T-cell (primary cell): ENCODE measurements at regions not wholly inside any gene's neighbourhood (a gene's known extent, or its start where the extent isn't known, plus 50 kb on each side); places are given as distances from the start of the nearest gene placed in this dataset.

ENCODE experiments used
- ATAC-seq, 4 experiments: fragments of 200-7000 bp in 3 of 4; fragments of 150-1000 bp in 1 of 4; cut with Tn5 transposase; replicated peaks in 1 of 4; 1 replicate in 3 of 4; 2 replicates in 1 of 4; pipeline ENCODE4 v1.10.0; 2021; ENCODE audit warnings: moderate library complexity in 3 of 4, mild to moderate bottlenecking in 2 of 4, moderate number of reproducible peaks in 1 of 4
- CTCF ChIA-PET, 2 donors: fragments of 300-600 bp; sonication (Branson Sonifier 250); formaldehyde crosslinking; loops; one replicate each; lab custom pipeline; 2022; ENCODE audit warnings: antibody characterized with exemption in 2 of 2; lab: Charles Lee
- POLR2A ChIA-PET, 2 donors: fragments of 300-600 bp; sonication (Branson Sonifier 250); formaldehyde crosslinking; loops; one replicate each; lab custom pipeline; 2022; ENCODE audit warnings: antibody characterized with exemption in 2 of 2; lab: Charles Lee
- DNase-seq, 35 experiments: peaks; one replicate each; pipeline versions ENCODE4 v3.0.0 to v3.0.0-alpha.2; 2013 to 2023
- H3K27ac ChIP-seq: one replicate; pipeline ENCODE4 v1.5.1; 2013; ENCODE audit warnings: low read length
- H3K27me3 ChIP-seq, 2 experiments: replicated peaks in 1 of 2; 1 replicate in 1 of 2; 2 replicates in 1 of 2; pipeline versions ENCODE4 v1.6.1 to v1.7.0; 2013; ENCODE audit warnings: low read length in 1 of 2, mixed read lengths in 1 of 2; ENCODE audit not compliant: control insufficient read depth in 2 of 2, insufficient read depth in 2 of 2; ENCODE audit errors: extremely low read depth in 1 of 2
- H3K36me3 ChIP-seq, 2 donors: 1 replicate in 1 of 2; 2 replicates in 1 of 2; pipeline versions ENCODE4 v1.6.1 to v1.7.0; 2013; ENCODE audit warnings: low read length in 1 of 2; ENCODE audit not compliant: control insufficient read depth in 2 of 2, insufficient read depth in 1 of 2; ENCODE audit errors: extremely low read depth in 1 of 2
- H3K4me1 ChIP-seq, 2 experiments: 1 replicate in 1 of 2; 2 replicates in 1 of 2; pipeline versions ENCODE4 v1.6.1 to v1.7.0; 2013; ENCODE audit warnings: low read length in 2 of 2, mixed read lengths in 1 of 2; ENCODE audit not compliant: insufficient read depth in 2 of 2, control insufficient read depth in 1 of 2; ENCODE audit errors: extremely low read depth in 1 of 2
- H3K4me3 ChIP-seq, 2 donors: 1 replicate in 1 of 2; 2 replicates in 1 of 2; pipeline versions ENCODE4 v1.5.1 to v1.7.0; 2013; ENCODE audit warnings: mild to moderate bottlenecking in 2 of 2, low read length in 1 of 2, moderate library complexity in 1 of 2; ENCODE audit not compliant: control insufficient read depth in 1 of 2; ENCODE audit errors: extremely low read depth in 1 of 2
- H3K9me3 ChIP-seq: 2 replicates; pipeline ENCODE4 v1.7.0; 2013
- H3K27ac Mint-ChIP-seq, 2 donors: one replicate each; pipeline ENCODE4 v1.8.0; 2020 to 2021; ENCODE audit warnings: mild to moderate bottlenecking in 2 of 2, mixed read lengths in 2 of 2
- H3K27me3 Mint-ChIP-seq, 2 donors: one replicate each; pipeline ENCODE4 v1.8.0; 2021 to 2022; ENCODE audit warnings: mixed read lengths in 2 of 2
- H3K36me3 Mint-ChIP-seq: one replicate; pipeline ENCODE4 v1.8.0; 2021; ENCODE audit warnings: mixed read lengths
- H3K4me1 Mint-ChIP-seq, 3 donors: one replicate each; pipeline ENCODE4 v1.8.0; 2020 to 2022; ENCODE audit warnings: mixed read lengths in 3 of 3, mild to moderate bottlenecking in 1 of 3
- H3K4me3 Mint-ChIP-seq, 3 donors: one replicate each; pipeline ENCODE4 v1.8.0; 2020 to 2022; ENCODE audit warnings: mild to moderate bottlenecking in 3 of 3, mixed read lengths in 3 of 3, moderate library complexity in 3 of 3
- H3K9me3 Mint-ChIP-seq, 3 donors: one replicate each; pipeline ENCODE4 v1.8.0; 2020 to 2022; ENCODE audit warnings: mixed read lengths in 3 of 3
- WGBS: methylation state at CpG from one replicate; pipeline ENCODE4 v1.1.5; 2013; ENCODE audit warnings: missing lambda C conversion rate; ENCODE audit not compliant: insufficient coverage; 5-methylcytosine and 5-hydroxymethylcytosine counted together

- Histone ChIP-seq H3K27me3 (no peaks in the 10 kb centered on the region), H3K9me3 (no peaks in the 10 kb centered on the region), H3K27ac (no peak overlapping the region), H3K36me3 (no peaks in the 10 kb centered on the region), H3K4me1 (no peaks in the 10 kb centered on the region), H3K4me3 (no peak overlapping the region)
- no peak for ATAC-seq
- no CpG with 5 or more reads among the region's 3 CpGs for WGBS
- no peak overlapping the region for H3K4me3 Mint-ChIP-seq
- H3K27me3 Mint-ChIP-seq, result no peaks in the 10 kb centered on the region
- H3K9me3 Mint-ChIP-seq, result no peaks in the 10 kb centered on the region
- CTCF ChIA-PET, result no interaction called here
- H3K4me1 Mint-ChIP-seq, result peaks cover 3 to 13% (median 12%) of the 10 kb centered on the region in 3 donors
- H3K27ac Mint-ChIP-seq, result no peak overlapping the region
- H3K36me3 Mint-ChIP-seq, result no peaks in the 10 kb centered on the region
- DNase-seq, result peak in 1 of 35 experiments; percentile 16
- POLR2A ChIA-PET, result no interaction called here
These were observed 362.7 kb upstream of the SUCLG2 start for GRCh38 chr3:68017069-68017468.

GRCh38 chr3:68009900-68010299 is 355.5 kb upstream of the SUCLG2 start:
- Histone ChIP-seq H3K36me3 (no peaks in the 10 kb centered on the region), H3K9me3 (no peaks in the 10 kb centered on the region), H3K4me1 (peaks cover 3 to 14% of the 10 kb centered on the region in 2 experiments), H3K27me3 (peaks cover 6 to 17% of the 10 kb centered on the region in 2 experiments), H3K4me3 (no peak overlapping the region), H3K27ac (no peak overlapping the region)
- ChIA-PET CTCF (no interaction called here), POLR2A (no interaction called here)
- no peak for DNase-seq
- H3K27ac Mint-ChIP-seq, result no peak overlapping the region
- H3K27me3 Mint-ChIP-seq, result peaks cover 3 to 8% of the 10 kb centered on the region in 2 donors
- H3K36me3 Mint-ChIP-seq, result no peaks in the 10 kb centered on the region
- ATAC-seq, result no peak
- WGBS, result no CpG with 5 or more reads among the region's 5 CpGs
- peaks cover 13 to 17% (median 14%) of the 10 kb centered on the region in 3 donors for H3K4me1 Mint-ChIP-seq
- no peak overlapping the region for H3K4me3 Mint-ChIP-seq
- H3K9me3 Mint-ChIP-seq, result no peaks in the 10 kb centered on the region

- peaks cover 13 to 19% (median 17%) of the 10 kb centered on the region in 3 donors for H3K4me1 Mint-ChIP-seq
- ChIA-PET CTCF (interaction anchor here in 1 of 2 donors (0.6 to 1.4 kb wide), 3 partner anchors 79 to 403 kb away, joined by 3 read pairs; no protein-coding TSS in a partner anchor), POLR2A (interaction anchor here in 1 of 2 donors (0.7 kb wide), 1 partner anchor 92 kb away, joined by 4 read pairs; no protein-coding TSS in a partner anchor)
- Histone ChIP-seq H3K27me3 (peaks cover 8 to 17% of the 10 kb centered on the region in 2 experiments), H3K4me3 (peak overlapping the region; percentile 38 to 50), H3K27ac (no peak overlapping the region), H3K4me1 (peaks cover 3 to 14% of the 10 kb centered on the region in 2 experiments), H3K36me3 (no peaks in the 10 kb centered on the region), H3K9me3 (no peaks in the 10 kb centered on the region)
- DNase-seq (peak in 34 of 35 experiments; percentile 2 to 53 (median 26)), ATAC-seq (peak; percentile 80 to 89 (median 88))
- H3K9me3 Mint-ChIP-seq, result no peaks in the 10 kb centered on the region
- H3K4me3 Mint-ChIP-seq, result peak overlapping the region; percentile 77 to 84 (median 83)
- peak overlapping the region in 1 of 2 donors; percentile 78 for H3K27ac Mint-ChIP-seq
- H3K36me3 Mint-ChIP-seq, result no peaks in the 10 kb centered on the region
- WGBS, result 10% methylated on average over 34 of the region's 36 CpGs
- peaks cover 15 to 18% of the 10 kb centered on the region in 2 donors for H3K27me3 Mint-ChIP-seq
These were observed 353.3 kb upstream of the SUCLG2 start for GRCh38 chr3:68007621-68008226.

- ChIA-PET CTCF (interaction anchor here in 1 of 2 donors (1.1 kb wide), 1 partner anchor 80 kb away, joined by 3 read pairs; no protein-coding TSS in a partner anchor), POLR2A (no interaction called here)
- no peak for DNase-seq
- Histone ChIP-seq H3K27me3 (peaks cover 8 to 17% of the 10 kb centered on the region in 2 experiments), H3K9me3 (no peaks in the 10 kb centered on the region), H3K27ac (no peak overlapping the region), H3K36me3 (no peaks in the 10 kb centered on the region), H3K4me3 (no peak overlapping the region), H3K4me1 (peaks cover 3 to 14% of the 10 kb centered on the region in 2 experiments)
- Mint-ChIP-seq H3K27ac (no peak overlapping the region), H3K4me1 (peaks cover 13 to 19% (median 17%) of the 10 kb centered on the region in 3 donors), H3K36me3 (no peaks in the 10 kb centered on the region), H3K4me3 (peak overlapping the region in 2 of 3 donors; percentile 77 to 84), H3K27me3 (peaks cover 16 to 20% of the 10 kb centered on the region in 2 donors), H3K9me3 (peaks cover 0 to 2% (median 0%) of the 10 kb centered on the region in 3 donors)
- no peak for ATAC-seq
These were observed 352.2 kb upstream of the SUCLG2 start for GRCh38 chr3:68006646-68007045.

- no CpG with 5 or more reads among the region's 7 CpGs for WGBS
- CTCF ChIA-PET, result no interaction called here
- peaks cover 3 to 14% of the 10 kb centered on the region in 2 experiments for H3K4me1 ChIP-seq
These were observed 349.7 kb upstream of the SUCLG2 start for GRCh38 chr3:68004091-68004490.

GRCh38 chr3:67998281-67998680 is 343.9 kb upstream of the SUCLG2 start:
- Mint-ChIP-seq H3K4me3 (no peak overlapping the region), H3K4me1 (no peaks in the 10 kb centered on the region), H3K36me3 (peaks cover 6% of the 10 kb centered on the region), H3K27me3 (peaks cover 10 to 20% of the 10 kb centered on the region in 2 donors), H3K9me3 (peaks cover 0 to 13% (median 0%) of the 10 kb centered on the region in 3 donors), H3K27ac (no peak overlapping the region)
- ATAC-seq (no peak), DNase-seq (no peak)
- H3K9me3 ChIP-seq, result no peaks in the 10 kb centered on the region
- H3K4me3 ChIP-seq, result no peak overlapping the region
- POLR2A ChIA-PET, result no interaction called here
- CTCF ChIA-PET, result interaction anchor here in 1 of 2 donors (0.6 kb wide), 1 partner anchor 91 kb away, joined by 3 read pairs; no protein-coding TSS in a partner anchor
- H3K27ac ChIP-seq, result no peak overlapping the region
- H3K27me3 ChIP-seq, result no peaks in the 10 kb centered on the region
- no peaks in the 10 kb centered on the region for H3K4me1 ChIP-seq
- H3K36me3 ChIP-seq, result no peaks in the 10 kb centered on the region
- WGBS, result 71% methylated on average over 1 of the region's 1 CpG

More at GRCh38 chr3:68004091-68004490, 349.7 kb upstream of the SUCLG2 start:
- no peak overlapping the region for H3K4me3 ChIP-seq
- H3K4me3 Mint-ChIP-seq, result no peak overlapping the region
- no peak overlapping the region for H3K27ac Mint-ChIP-seq
- ATAC-seq (no peak), DNase-seq (no peak)
- H3K4me1 Mint-ChIP-seq, result peaks cover 13 to 19% (median 17%) of the 10 kb centered on the region in 3 donors
- no peaks in the 10 kb centered on the region for H3K9me3 ChIP-seq
- POLR2A ChIA-PET, result interaction anchor here in 1 of 2 donors (0.6 kb wide), 1 partner anchor 269 kb away, joined by 3 read pairs; no protein-coding TSS in a partner anchor
- no peak overlapping the region for H3K27ac ChIP-seq
- peaks cover 23 to 25% of the 10 kb centered on the region in 2 donors for H3K27me3 Mint-ChIP-seq
- peaks cover 6% of the 10 kb centered on the region for H3K36me3 Mint-ChIP-seq
- peaks cover 8 to 17% of the 10 kb centered on the region in 2 experiments for H3K27me3 ChIP-seq
- H3K9me3 Mint-ChIP-seq, result peaks cover 0 to 13% (median 0%) of the 10 kb centered on the region in 3 donors
- H3K36me3 ChIP-seq, result no peaks in the 10 kb centered on the region
